ENCODE measurements at regions not wholly inside any gene's neighbourhood (a gene's known extent, or its start where the extent isn't known, plus 50 kb on each side); places are given as distances from the start of the nearest gene placed in this dataset.
"Not testable (repeated sequence)": the region's sequence is repeated elsewhere in the genome, so short reads cannot be mapped to it uniquely, and the experiment has no call there.

GRCh38 chr18:11464129-11464528, 145.3 kb upstream of the SLC35G4 start:
- no peak for DNase-seq (ENCODE audit: low read depth)

- DNase-seq (ENCODE audit: low read depth) = no peak
These were observed 150.9 kb upstream of the SLC35G4 start for GRCh38 chr18:11458447-11458846.

DNA sequence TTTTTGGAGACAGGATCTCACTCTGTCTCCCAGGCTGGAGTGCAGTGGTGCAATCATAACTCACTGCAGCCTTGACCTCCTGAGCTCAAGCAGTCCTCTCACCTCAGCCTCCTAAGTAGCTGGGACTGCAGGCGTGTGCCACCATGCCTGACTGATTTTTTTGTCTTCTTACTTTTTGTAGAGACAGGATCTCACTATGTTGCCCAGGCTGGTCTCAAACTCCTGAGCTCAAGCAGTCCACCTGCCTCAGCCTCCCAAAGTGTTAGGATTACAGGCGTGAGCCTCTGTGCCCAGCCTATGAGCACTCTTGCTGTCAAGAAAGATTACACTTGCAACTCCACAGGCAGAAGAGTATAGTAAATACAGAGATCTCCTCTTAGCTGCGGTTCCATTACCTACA, 151.5 kb upstream of the SLC35G4 start:
- DNase-seq (ENCODE audit: low read depth) = not testable (repeated sequence)

GRCh38 chr18:11454040-11454439, 155.4 kb upstream of the SLC35G4 start:
- no peak for DNase-seq (ENCODE audit: low read depth)

- DNase-seq (ENCODE audit: low read depth) = not testable (repeated sequence)
These were observed 165.2 kb upstream of the SLC35G4 start for GRCh38 chr18:11444169-11444568.

GRCh38 chr18:11437046-11437445, 172.3 kb upstream of the SLC35G4 start:
- DNase-seq (ENCODE audit: low read depth) = no peak

- DNase-seq (ENCODE audit: low read depth) = no peak
These were observed 177.0 kb upstream of the SLC35G4 start for GRCh38 chr18:11432360-11432811.

GRCh38 chr18:11429876-11430275, 179.5 kb upstream of the SLC35G4 start:
- DNase-seq (ENCODE audit: low read depth) = no peak

DNA sequence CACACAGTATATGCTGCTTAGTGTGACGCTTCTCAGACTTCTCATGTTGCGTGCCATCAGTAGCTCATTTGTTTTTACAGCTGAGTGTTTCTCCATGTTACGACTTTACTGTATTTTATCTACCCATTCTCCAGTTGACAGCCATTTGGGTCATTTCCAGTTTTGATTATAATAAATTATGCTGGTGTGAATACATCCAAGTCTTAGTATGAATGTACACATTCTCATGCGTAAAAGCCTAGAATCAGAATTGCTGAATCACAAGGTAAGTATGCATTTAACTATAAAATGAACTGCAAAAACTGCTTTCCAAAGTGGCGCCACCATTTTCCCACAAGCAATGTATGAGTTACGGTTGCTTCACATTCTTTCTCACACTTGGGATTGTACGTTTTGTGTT, 184.2 kb upstream of the SLC35G4 start:
- DNase-seq (ENCODE audit: low read depth) = no peak

- no peak for DNase-seq (ENCODE audit: low read depth)
These were observed 190.1 kb upstream of the SLC35G4 start for GRCh38 chr18:11419338-11419737.

- DNase-seq (ENCODE audit: low read depth) = no peak
These were observed 196.6 kb upstream of the SLC35G4 start for GRCh38 chr18:11412811-11413210.

DNA sequence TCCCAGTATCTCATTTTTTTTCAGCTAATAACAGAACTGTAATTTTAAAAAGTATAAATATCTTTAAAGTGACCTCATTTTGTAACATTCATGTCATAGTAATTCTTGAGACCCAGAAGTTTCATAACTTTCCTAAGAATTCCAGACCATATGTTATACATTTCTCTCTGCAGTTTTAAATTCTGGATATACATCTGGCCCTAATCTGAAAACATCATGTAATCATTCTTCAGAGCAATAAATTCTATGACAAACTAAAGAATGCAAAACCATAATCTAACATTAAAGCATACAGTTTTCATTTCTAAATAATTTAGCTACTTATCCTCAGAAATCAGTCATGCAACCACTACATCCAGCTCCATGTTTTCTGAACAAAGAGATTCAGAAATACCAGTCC, 198.3 kb upstream of the SLC35G4 start:
- DNase-seq (ENCODE audit: low read depth) = no peak

DNA sequence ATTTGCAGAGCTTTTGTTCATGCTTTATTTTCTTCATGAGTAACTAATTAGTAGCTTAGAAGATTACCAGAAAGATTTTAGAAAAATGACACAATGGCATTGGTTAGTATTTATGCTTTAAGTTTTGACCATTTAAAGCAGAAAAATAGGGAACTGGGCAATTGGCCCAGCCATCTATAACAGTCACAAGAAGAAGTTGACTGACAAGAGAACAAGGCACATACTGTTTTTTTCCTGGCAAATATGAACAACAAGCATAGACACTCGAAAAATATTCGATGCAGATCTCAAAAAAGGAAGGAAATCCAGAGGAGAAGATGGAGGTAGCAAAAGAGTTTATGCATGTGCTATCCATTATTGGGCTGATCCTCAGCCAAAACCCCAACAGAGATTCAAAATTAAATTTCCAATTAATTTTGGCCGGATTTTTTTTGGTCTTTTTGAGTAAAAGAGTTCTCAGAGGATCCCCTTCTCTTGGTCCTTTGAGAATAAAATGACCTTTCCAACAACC, 200.8 kb upstream of the SLC35G4 start:
- no peak for DNase-seq (ENCODE audit: low read depth)

DNA sequence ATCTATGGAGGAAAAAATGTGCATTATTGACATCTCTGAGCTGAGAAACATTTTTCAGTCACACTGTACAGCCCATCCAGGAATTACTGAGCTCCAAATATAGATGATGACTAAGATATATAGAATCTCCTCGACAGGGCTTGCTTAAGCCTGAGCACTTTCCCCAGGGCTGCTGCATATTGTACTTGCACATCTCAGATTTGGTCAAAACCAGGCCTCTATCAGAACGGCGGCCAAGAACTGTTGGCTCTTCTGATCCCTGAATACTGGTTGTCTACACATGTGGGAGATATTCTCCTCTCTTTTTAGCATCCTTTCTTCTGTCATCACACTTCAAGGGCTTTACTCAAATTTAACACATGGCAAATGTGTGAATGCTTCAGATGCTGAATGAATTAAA, 201.5 kb upstream of the SLC35G4 start:
- DNase-seq (ENCODE audit: low read depth) = no peak

- no peak for DNase-seq (ENCODE audit: low read depth)
These were observed 203.6 kb upstream of the SLC35G4 start for GRCh38 chr18:11405804-11406203.

GRCh38 chr18:11400703-11401102, 208.7 kb upstream of the SLC35G4 start:
- DNase-seq (ENCODE audit: low read depth) = no peak

GRCh38 chr18:11398625-11399024, 210.8 kb upstream of the SLC35G4 start:
- DNase-seq (ENCODE audit: low read depth) = no peak

DNA sequence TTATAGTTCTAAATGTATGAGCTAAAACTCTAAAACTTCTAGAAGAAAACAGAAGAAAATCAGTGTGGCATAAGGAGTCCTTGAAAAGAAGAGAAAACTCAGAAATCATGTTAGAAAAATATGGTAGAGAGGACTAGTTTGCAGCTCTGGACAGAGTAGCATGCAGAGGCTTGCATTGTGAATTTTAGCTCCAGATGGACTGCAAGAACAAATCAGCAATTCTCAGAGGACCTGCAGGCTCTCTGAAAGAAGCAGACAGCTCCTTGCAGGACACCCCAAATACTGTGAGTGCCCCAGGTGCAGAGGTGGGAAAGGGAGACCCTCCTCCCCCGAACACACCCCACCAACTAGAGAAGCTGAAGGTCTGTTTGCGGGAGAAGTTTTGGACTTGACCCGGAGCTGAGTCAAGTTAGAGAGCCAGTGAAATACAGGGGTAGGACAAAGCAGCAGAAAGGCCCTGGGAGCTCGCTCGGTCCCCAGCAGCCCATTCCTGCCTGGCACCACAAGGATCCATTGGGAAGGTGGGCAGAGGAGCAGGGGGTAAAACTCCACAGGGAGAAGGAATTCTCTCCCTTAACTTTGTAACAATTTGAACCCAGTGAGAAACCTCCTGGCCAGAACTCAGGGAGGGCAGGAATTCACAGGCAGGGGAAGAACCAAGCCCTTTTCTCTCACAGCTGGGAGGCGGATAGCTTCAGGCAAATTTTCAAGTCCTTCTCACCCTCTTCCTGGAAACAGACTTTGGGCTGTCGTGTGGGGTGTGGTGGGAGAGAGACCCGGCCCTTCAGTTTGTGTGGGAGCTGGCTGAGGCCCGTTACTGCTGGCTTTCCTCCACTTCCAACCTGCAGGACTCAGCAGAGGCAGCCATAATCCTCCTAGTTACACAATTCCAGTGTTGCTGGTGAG, 216.2 kb upstream of the SLC35G4 start:
- no peak for DNase-seq (ENCODE audit: low read depth)

- no peak for DNase-seq (ENCODE audit: low read depth)
These were observed 217.1 kb upstream of the SLC35G4 start for GRCh38 chr18:11392292-11392691.

- DNase-seq (ENCODE audit: low read depth) = no peak
These were observed 217.7 kb upstream of the SLC35G4 start for GRCh38 chr18:11391661-11392060.

GRCh38 chr18:11388755-11389680, 220.4 kb upstream of the SLC35G4 start:
- DNase-seq (ENCODE audit: low read depth) = no peak

DNA sequence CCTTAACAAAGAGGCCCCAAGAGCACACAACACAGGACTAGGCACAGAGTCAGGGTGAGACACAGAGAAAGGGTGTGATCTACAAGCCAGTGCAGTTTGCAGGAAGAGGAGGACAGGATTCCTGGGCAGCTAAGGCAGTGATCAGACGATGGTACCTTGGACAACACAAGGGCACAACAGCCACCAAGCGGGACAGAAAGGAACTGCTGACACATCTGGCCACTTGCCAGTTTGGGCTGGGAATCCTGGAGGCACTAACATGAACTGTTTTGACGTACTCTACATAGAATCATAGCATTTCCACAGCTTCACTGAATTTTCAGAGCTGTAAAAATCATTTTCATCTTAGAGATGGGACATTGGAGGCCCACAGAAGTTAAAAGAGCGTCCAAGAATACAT, 221.5 kb upstream of the SLC35G4 start:
- no peak for DNase-seq (ENCODE audit: low read depth)

DNA sequence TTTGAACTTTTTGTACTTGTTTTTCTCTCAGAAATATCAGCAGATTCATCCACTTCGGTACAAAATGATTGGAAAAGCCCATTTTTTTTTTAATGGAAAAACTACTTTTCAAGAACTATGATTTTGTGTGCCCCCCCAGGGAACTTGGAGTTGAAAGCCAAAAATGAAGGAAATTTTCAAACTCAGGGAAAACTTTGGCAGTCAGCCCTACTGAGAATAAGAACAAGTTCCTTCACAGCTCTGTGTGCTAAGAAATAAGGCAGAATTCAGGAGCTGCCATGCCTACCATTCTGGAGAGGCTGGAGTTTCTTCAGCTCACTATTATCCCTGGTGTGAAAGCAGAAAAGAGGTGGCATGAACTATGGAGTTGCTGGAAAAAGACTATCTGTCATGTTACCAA, 226.0 kb upstream of the SLC35G4 start:
- DNase-seq (ENCODE audit: low read depth) = no peak
